Body of pancreas (tissue), 4 donors: ENCODE measurements at regions not wholly inside any gene's neighbourhood (a gene's known extent, or its start where the extent isn't known, plus 50 kb on each side); places are given as distances from the start of the nearest gene placed in this dataset.

Experiments
- POLR2A ChIP-seq, 3 donors: fragments of 450-650 bp; IDR thresholded peaks; one replicate each; pipeline ENCODE4 v1.6.1; 2016; ENCODE audit warnings: antibody characterized with exemption in 3 of 3, mild to moderate bottlenecking in 2 of 3
- TF ChIP-seq, protein P1 (sequence below), 7 experiments: fragments of 450-650 bp in 4 of 7; fragments of 200-600 bp in 3 of 7; sonication (generic) in 3 of 7; IDR thresholded peaks; one replicate each; pipeline ENCODE4 v1.5.1; 2016 to 2019; ENCODE audit warnings: antibody characterized with exemption in 7 of 7

- TF ChIP-seq, protein P1, sequence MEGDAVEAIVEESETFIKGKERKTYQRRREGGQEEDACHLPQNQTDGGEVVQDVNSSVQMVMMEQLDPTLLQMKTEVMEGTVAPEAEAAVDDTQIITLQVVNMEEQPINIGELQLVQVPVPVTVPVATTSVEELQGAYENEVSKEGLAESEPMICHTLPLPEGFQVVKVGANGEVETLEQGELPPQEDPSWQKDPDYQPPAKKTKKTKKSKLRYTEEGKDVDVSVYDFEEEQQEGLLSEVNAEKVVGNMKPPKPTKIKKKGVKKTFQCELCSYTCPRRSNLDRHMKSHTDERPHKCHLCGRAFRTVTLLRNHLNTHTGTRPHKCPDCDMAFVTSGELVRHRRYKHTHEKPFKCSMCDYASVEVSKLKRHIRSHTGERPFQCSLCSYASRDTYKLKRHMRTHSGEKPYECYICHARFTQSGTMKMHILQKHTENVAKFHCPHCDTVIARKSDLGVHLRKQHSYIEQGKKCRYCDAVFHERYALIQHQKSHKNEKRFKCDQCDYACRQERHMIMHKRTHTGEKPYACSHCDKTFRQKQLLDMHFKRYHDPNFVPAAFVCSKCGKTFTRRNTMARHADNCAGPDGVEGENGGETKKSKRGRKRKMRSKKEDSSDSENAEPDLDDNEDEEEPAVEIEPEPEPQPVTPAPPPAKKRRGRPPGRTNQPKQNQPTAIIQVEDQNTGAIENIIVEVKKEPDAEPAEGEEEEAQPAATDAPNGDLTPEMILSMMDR (IDR thresholded peaks at IDR 0.05), result no peak
- no peak for TF ChIP-seq POLR2A (IDR thresholded peaks at IDR 0.05)
Measured at GRCh38 chr2:22056621-22057132, 932.9 kb downstream of the TDRD15 start.
